HepG2 (cell line): ENCODE measurements at regions not wholly inside any gene's neighbourhood (a gene's known extent, or its start where the extent isn't known, plus 50 kb on each side); places are given as distances from the start of the nearest gene placed in this dataset.

Experiments used
- ATAC-seq: fragments of 200-7000 bp; cut with Tn5 transposase; 3 replicates; pipeline ENCODE4 v1.9.1; 2020; ENCODE audit warnings: mild to moderate bottlenecking, moderate library complexity
- BruUV-seq: library from RNA; stranded (reverse); fragments of 400-500 nt; replicated peaks from 2 replicates; lab custom pipeline; 2021; lab: Mats Ljungman, UMichigan
- CTCF ChIA-PET: fragments of 300-600 bp; formaldehyde crosslinking; extraction: SDS; loops from one replicate; lab custom pipeline; 2021; ENCODE audit warnings: low total read pairs, inconsistent platforms, low intra/inter-chr PET ratio; lab: Yijun Ruan, JAX
- POLR2A ChIA-PET: fragments of 350-600 bp; sonication (Branson Sonifier 250); formaldehyde crosslinking; loops from one replicate; lab custom pipeline; 2020; ENCODE audit warnings: antibody characterized with exemption, inconsistent platforms; lab: Yijun Ruan, JAX
- DNase-seq: peaks from one replicate; pipeline ENCODE4 v3.0.0-alpha.2; 2015; ENCODE audit warnings: low spot score
- FAIRE-seq: peaks from 3 replicates; lab custom pipeline; 2011; peaks lifted over from hg19 to GRCh38; lab: Jason Lieb, UNC
- H2AFZ ChIP-seq: one replicate; pipeline ENCODE4 v1.6.1; 2011; ENCODE audit warnings: low read length, inconsistent platforms
- H3K27ac ChIP-seq: fragments of 300-600 bp; 3 replicates; pipeline ENCODE4 v1.8.0; 2011; ENCODE audit warnings: mixed run types, mild to moderate bottlenecking, mixed read lengths, low read length, inconsistent platforms; ENCODE audit not compliant: insufficient read depth; ENCODE audit errors: extremely low read length
- H3K27me3 ChIP-seq, 2 experiments: fragments of 200-600 bp in 1 of 2; 2 replicates in 1 of 2; 3 replicates in 1 of 2; pipeline versions ENCODE4 v1.6.0 to v1.8.0; 2011; ENCODE audit warnings: low read length in 2 of 2, mild to moderate bottlenecking in 2 of 2, moderate library complexity in 2 of 2, inconsistent platforms in 1 of 2; ENCODE audit not compliant: insufficient read depth in 2 of 2, control insufficient read depth in 1 of 2
- H3K36me3 ChIP-seq, 2 experiments: fragments of 200-600 bp in 1 of 2; replicated peaks in 1 of 2; 2 replicates in 1 of 2; 3 replicates in 1 of 2; pipeline versions ENCODE4 v1.5.1 to v1.8.0; 2011; ENCODE audit warnings: low read length in 2 of 2, inconsistent platforms in 1 of 2; ENCODE audit not compliant: insufficient read depth in 2 of 2, control insufficient read depth in 1 of 2
- H3K4me1 ChIP-seq: 2 replicates; pipeline ENCODE4 v1.5.1; 2012; ENCODE audit warnings: low read length, inconsistent platforms; ENCODE audit not compliant: insufficient read depth
- H3K4me2 ChIP-seq: 2 replicates; pipeline ENCODE4 v1.6.0; 2011; ENCODE audit warnings: low read depth, low read length, inconsistent platforms
- H3K4me3 ChIP-seq, 3 experiments: fragments of 200-600 bp in 1 of 3; sonication (generic), shearing (Covaris generic) in 1 of 3; replicated peaks in 1 of 3; 2 replicates each; pipeline ENCODE4 v1.5.1; 2011 to 2016; ENCODE audit warnings: low read length in 3 of 3, inconsistent platforms in 2 of 3, low read depth in 2 of 3, mild to moderate bottlenecking in 2 of 3, control low read depth in 1 of 3, mixed read lengths in 1 of 3; ENCODE audit not compliant: insufficient read depth in 1 of 3
- H3K79me2 ChIP-seq: one replicate; pipeline ENCODE4 v1.6.1; 2011; ENCODE audit warnings: low read length, inconsistent platforms; ENCODE audit not compliant: insufficient read depth
- H3K9ac ChIP-seq: 2 replicates; pipeline ENCODE4 v1.6.0; 2011; ENCODE audit warnings: mild to moderate bottlenecking, low read depth, low read length, inconsistent platforms; ENCODE audit not compliant: insufficient read depth
- H3K9me3 ChIP-seq: 2 replicates; pipeline ENCODE4 v1.5.1; 2012; ENCODE audit warnings: mild to moderate bottlenecking, low read length
- H4K20me1 ChIP-seq: 2 replicates; pipeline ENCODE4 v1.6.0; 2011; ENCODE audit warnings: inconsistent platforms, mild to moderate bottlenecking, low read length, moderate library complexity; ENCODE audit not compliant: insufficient read depth
- BRD4 ChIP-seq: sonication (generic); formaldehyde crosslinking; IDR thresholded peaks from 2 replicates; pipeline ENCODE4 v1.4.0; 2020; ENCODE audit warnings: missing genetic modification reagents
- CAMTA2 ChIP-seq: sonication (generic); formaldehyde crosslinking; IDR thresholded peaks from 2 replicates; pipeline ENCODE4 v1.4.0; 2020; ENCODE audit warnings: mild to moderate bottlenecking, missing genetic modification reagents, borderline replicate concordance
- IKZF1 ChIP-seq: fragments of 450-650 bp; IDR thresholded peaks from 2 replicates; pipeline ENCODE4 v1.7.1; 2016
- MAFG ChIP-seq: sonication (generic); formaldehyde crosslinking; IDR thresholded peaks from 2 replicates; pipeline ENCODE4 v1.5.1; 2020; ENCODE audit warnings: mild to moderate bottlenecking, missing genetic modification reagents
- MTA3 ChIP-seq: sonication (generic); formaldehyde crosslinking; IDR thresholded peaks from 2 replicates; pipeline ENCODE4 v1.4.0; 2020; ENCODE audit warnings: missing genetic modification reagents
- NFE2 ChIP-seq: sonication (generic); formaldehyde crosslinking; IDR thresholded peaks from 2 replicates; pipeline ENCODE4 v1.4.0; 2020; ENCODE audit warnings: missing genetic modification reagents
- NFIC ChIP-seq: IDR thresholded peaks from 2 replicates; pipeline ENCODE4 v1.6.1; 2012; ENCODE audit warnings: mild to moderate bottlenecking, low read length, inconsistent platforms
- SSRP1 ChIP-seq: IDR thresholded peaks from 2 replicates; pipeline ENCODE4 v1.6.1; 2016; ENCODE audit warnings: control low read depth
- XBP1 ChIP-seq: sonication (generic); formaldehyde crosslinking; IDR thresholded peaks from 2 replicates; pipeline ENCODE4 v1.5.0; 2020; ENCODE audit warnings: missing genetic modification reagents
- ZMYM2 ChIP-seq: sonication (generic); formaldehyde crosslinking; IDR thresholded peaks from 2 replicates; pipeline ENCODE4 v1.8.0; 2022; ENCODE audit warnings: mild to moderate bottlenecking, missing genetic modification reagents
- ZNF260 ChIP-seq: sonication (generic); formaldehyde crosslinking; IDR thresholded peaks from 2 replicates; pipeline ENCODE4 v1.4.0; 2020; ENCODE audit warnings: missing genetic modification reagents, low read depth, mild to moderate bottlenecking, borderline replicate concordance
- ZNF337 ChIP-seq: sonication (generic); formaldehyde crosslinking; IDR thresholded peaks from 2 replicates; pipeline ENCODE4 v1.5.1; 2020; ENCODE audit warnings: missing genetic modification reagents, low read depth, mild to moderate bottlenecking, borderline replicate concordance
- ZNF468 ChIP-seq: sonication (generic); formaldehyde crosslinking; IDR thresholded peaks from 2 replicates; pipeline ENCODE4 v1.8.0; 2022; ENCODE audit warnings: mild to moderate bottlenecking, moderate library complexity, missing genetic modification reagents
- ZNF737 ChIP-seq: sonication (generic); formaldehyde crosslinking; IDR thresholded peaks from 2 replicates; pipeline ENCODE4 v1.5.0; 2020; ENCODE audit warnings: missing genetic modification reagents, mild to moderate bottlenecking, borderline replicate concordance
- ZNF83 ChIP-seq: sonication (generic); formaldehyde crosslinking; IDR thresholded peaks from 2 replicates; pipeline ENCODE4 v1.4.0; 2020; ENCODE audit warnings: missing genetic modification reagents, mild to moderate bottlenecking, borderline replicate concordance
- WGBS: methylation state at CpG from one replicate; pipeline ENCODE4 v1.1.6; 2017; ENCODE audit warnings: low lambda C conversion rate; 5-methylcytosine and 5-hydroxymethylcytosine counted together
- in situ Hi-C: cut with HindIII; loops from 2 replicates; pipeline ENCODE4 v1.10.0; 2017; ENCODE audit warnings: low pct_unique_long_range_greater_than_20kb; ENCODE audit not compliant: extremely low pct_ligation_motif_present
- intact Hi-C: fragments of 100-400 bp; cut with micrococcal nuclease; formaldehyde crosslinking; loops from one replicate; pipeline ENCODE4 v1.10.0; 2022; ENCODE audit not compliant: unreplicated experiment
- TF ChIP-seq, protein P1 (sequence below): sonication (generic); formaldehyde crosslinking; IDR thresholded peaks from 2 replicates; pipeline ENCODE4 v1.4.0; 2020; ENCODE audit warnings: missing genetic modification reagents, borderline replicate concordance
- TF ChIP-seq, protein P2 (sequence below): sonication (generic); formaldehyde crosslinking; IDR thresholded peaks from 2 replicates; pipeline ENCODE4 v1.5.0; 2020; ENCODE audit warnings: missing genetic modification reagents
- TF ChIP-seq, protein P3 (sequence below): IDR thresholded peaks from 2 replicates; pipeline ENCODE4 v1.6.1; 2016; ENCODE audit warnings: mild to moderate bottlenecking

DNA sequence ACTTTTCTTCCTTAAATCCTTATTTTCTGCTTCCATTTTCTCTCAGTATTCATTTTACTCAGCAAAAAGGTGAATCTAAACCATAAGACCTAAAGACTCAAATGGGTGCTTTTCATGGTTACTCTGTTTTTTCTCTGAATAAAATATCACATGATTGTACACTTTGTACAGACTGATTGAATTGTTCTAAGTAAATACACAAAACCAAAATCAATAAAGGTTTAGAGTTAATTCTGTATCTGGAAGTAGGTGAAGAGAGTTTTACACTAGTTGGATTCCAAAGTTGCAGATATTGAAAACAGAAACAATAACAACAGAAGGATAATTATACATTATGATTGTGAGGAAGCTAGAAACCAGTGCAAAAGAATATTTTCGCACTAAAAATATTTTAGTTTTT is 546.2 kb downstream of the TUSC7 start:
- no peaks in the 10 kb centered on the region for H4K20me1 ChIP-seq
- DNase-seq (no peak), ATAC-seq (no peak), FAIRE-seq (no peak)
- no peak overlapping the region for H3K4me2 ChIP-seq
- 3% methylated on average over 1 of the region's 1 CpG for WGBS
- H3K4me1 ChIP-seq, result no peaks in the 10 kb centered on the region
- H2AFZ ChIP-seq, result no peak overlapping the region
- H3K9me3 ChIP-seq, result no peaks in the 10 kb centered on the region
- no peak overlapping the region for H3K4me3 ChIP-seq
- POLR2A ChIA-PET, result no interaction called here
- H3K79me2 ChIP-seq, result no peaks in the 10 kb centered on the region
- no TSS peak for BruUV-seq
- H3K27ac ChIP-seq, result no peak overlapping the region
- TF ChIP-seq MAFG (CRISPR knock-in tag) (no peak), BRD4 (CRISPR knock-in tag) (no peak), ZNF337 (CRISPR knock-in tag) (no peak), ZNF83 (no peak), SSRP1 (CRISPR knock-in tag) (no peak), NFIC (no peak), ZMYM2 (CRISPR knock-in tag) (no peak), XBP1 (CRISPR knock-in tag) (no peak), IKZF1 (no peak), ZNF260 (CRISPR knock-in tag) (no peak), NFE2 (CRISPR knock-in tag) (no peak), CAMTA2 (CRISPR knock-in tag) (no peak), ZNF737 (CRISPR knock-in tag) (no peak), ZNF468 (CRISPR knock-in tag) (no peak), MTA3 (no peak)
- TF ChIP-seq, protein P1, sequence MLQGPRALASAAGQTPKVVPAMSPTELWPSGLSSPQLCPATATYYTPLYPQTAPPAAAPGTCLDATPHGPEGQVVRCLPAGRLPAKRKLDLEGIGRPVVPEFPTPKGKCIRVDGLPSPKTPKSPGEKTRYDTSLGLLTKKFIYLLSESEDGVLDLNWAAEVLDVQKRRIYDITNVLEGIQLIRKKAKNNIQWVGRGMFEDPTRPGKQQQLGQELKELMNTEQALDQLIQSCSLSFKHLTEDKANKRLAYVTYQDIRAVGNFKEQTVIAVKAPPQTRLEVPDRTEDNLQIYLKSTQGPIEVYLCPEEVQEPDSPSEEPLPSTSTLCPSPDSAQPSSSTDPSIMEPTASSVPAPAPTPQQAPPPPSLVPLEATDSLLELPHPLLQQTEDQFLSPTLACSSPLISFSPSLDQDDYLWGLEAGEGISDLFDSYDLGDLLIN, result no peak
- TF ChIP-seq, protein P2, sequence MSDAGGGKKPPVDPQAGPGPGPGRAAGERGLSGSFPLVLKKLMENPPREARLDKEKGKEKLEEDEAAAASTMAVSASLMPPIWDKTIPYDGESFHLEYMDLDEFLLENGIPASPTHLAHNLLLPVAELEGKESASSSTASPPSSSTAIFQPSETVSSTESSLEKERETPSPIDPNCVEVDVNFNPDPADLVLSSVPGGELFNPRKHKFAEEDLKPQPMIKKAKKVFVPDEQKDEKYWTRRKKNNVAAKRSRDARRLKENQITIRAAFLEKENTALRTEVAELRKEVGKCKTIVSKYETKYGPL (CRISPR knock-in tag), result no peak
- TF ChIP-seq, protein P3, sequence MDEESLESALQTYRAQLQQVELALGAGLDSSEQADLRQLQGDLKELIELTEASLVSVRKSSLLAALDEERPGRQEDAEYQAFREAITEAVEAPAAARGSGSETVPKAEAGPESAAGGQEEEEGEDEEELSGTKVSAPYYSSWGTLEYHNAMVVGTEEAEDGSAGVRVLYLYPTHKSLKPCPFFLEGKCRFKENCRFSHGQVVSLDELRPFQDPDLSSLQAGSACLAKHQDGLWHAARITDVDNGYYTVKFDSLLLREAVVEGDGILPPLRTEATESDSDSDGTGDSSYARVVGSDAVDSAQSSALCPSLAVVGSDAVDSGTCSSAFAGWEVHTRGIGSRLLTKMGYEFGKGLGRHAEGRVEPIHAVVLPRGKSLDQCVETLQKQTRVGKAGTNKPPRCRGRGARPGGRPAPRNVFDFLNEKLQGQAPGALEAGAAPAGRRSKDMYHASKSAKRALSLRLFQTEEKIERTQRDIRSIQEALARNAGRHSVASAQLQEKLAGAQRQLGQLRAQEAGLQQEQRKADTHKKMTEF (CRISPR knock-in tag), result no peak
- CTCF ChIA-PET, result no interaction called here
- no peak overlapping the region for H3K9ac ChIP-seq
- in situ Hi-C loops (no loop called here), intact Hi-C loops (no loop called here)
- no peaks in the 10 kb centered on the region; a peak in 1 of 5 replicates for H3K27me3 ChIP-seq
- H3K36me3 ChIP-seq, result no peaks in the 10 kb centered on the region
